LNCaP clone FGC (cell line): ENCODE measurements at regions not wholly inside any gene's neighbourhood (a gene's known extent, or its start where the extent isn't known, plus 50 kb on each side); places are given as distances from the start of the nearest gene placed in this dataset.

Experiments used
- DNase-seq: peaks from one replicate; pipeline ENCODE4 v3.0.0-alpha.2; 2011; ENCODE audit warnings: low read depth
- H3K4me3 ChIP-seq: 2 replicates; pipeline ENCODE4 v1.5.1; 2011; ENCODE audit warnings: mild to moderate bottlenecking, low read depth, low read length, control low read depth
- TF ChIP-seq, protein P1 (sequence below): IDR thresholded peaks from 2 replicates; pipeline ENCODE4 v1.5.1; 2012; ENCODE audit warnings: mild to moderate bottlenecking; ENCODE audit not compliant: control insufficient read depth, insufficient read depth; ENCODE audit errors: extremely low read depth

DNA sequence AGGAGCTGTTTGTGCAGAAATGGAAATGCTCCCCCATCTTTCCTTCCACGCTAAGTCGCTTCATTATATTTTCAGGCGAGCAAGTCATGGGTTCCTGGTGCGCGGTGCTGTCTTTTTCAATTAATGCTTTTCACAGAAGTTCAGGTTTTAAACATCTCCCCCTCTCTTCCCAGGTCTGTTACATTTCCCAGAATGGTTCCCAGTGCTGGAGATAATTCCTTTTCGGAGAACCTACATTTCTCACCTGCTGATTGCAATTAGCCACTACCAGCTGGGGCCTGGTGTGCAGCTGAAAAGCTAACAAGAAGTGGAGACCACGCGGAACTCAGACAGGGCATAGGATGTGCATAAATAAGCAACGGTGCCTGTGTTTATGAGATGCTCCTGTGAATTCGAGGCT lies 217.8 kb downstream of the MID1IP1 start:
- TF ChIP-seq, protein P1, sequence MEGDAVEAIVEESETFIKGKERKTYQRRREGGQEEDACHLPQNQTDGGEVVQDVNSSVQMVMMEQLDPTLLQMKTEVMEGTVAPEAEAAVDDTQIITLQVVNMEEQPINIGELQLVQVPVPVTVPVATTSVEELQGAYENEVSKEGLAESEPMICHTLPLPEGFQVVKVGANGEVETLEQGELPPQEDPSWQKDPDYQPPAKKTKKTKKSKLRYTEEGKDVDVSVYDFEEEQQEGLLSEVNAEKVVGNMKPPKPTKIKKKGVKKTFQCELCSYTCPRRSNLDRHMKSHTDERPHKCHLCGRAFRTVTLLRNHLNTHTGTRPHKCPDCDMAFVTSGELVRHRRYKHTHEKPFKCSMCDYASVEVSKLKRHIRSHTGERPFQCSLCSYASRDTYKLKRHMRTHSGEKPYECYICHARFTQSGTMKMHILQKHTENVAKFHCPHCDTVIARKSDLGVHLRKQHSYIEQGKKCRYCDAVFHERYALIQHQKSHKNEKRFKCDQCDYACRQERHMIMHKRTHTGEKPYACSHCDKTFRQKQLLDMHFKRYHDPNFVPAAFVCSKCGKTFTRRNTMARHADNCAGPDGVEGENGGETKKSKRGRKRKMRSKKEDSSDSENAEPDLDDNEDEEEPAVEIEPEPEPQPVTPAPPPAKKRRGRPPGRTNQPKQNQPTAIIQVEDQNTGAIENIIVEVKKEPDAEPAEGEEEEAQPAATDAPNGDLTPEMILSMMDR = no peak
- DNase-seq = no peak
- no peak overlapping the region for H3K4me3 ChIP-seq

DNA sequence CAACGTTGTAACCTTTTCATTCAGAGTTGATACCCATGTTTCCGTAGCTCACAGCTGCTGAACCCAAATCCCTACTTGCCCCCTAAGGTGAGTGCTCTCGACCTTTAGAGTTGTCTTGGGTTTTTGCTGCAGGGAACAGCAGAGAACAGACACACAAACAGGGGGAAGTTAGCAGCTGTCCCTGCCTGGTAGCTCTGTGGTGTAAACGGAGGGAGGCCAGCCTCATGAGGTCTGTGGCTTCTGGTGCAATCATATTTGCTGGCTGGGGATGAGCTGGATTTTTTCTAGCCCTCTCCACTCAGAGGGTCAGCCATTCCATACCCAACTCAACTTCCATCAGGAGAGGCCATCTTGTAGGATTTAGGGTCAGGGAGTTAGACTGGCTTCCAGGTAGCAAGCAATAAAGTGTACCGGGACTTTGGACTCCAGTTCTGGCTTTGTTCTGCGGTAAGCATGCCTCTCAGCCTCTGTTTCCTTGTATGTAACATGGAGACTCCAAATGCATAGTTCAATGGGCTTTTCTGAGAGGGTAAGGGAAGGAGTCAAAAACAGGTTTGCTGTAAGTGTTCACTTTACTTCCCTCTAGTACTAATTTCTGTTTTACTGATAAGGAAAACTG lies 218.9 kb downstream of the MID1IP1 start:
- TF ChIP-seq, protein P1 = no peak
- H3K4me3 ChIP-seq = no peak overlapping the region
- no peak for DNase-seq

DNA sequence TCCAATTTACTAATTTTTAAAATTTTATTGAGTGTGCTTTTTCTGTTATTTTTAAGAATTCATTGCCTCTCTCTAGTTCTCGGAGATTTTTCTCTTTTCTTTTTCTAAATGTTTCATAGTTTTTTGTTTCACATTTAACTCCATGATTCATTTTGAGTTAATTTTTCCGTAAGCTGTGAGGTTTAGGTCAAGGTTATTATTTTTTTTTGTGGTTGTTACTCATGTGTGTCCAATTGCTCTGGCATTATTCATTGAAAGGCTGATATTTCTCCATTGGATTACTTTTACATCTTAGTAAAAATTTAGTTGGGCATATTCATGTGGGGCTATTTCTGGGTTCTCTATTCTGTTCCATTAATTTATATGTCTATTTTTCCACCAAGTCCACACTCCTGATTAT lies 220.8 kb downstream of the MID1IP1 start:
- no peak for DNase-seq
- no peak overlapping the region for H3K4me3 ChIP-seq
- TF ChIP-seq, protein P1 = no peak

DNA sequence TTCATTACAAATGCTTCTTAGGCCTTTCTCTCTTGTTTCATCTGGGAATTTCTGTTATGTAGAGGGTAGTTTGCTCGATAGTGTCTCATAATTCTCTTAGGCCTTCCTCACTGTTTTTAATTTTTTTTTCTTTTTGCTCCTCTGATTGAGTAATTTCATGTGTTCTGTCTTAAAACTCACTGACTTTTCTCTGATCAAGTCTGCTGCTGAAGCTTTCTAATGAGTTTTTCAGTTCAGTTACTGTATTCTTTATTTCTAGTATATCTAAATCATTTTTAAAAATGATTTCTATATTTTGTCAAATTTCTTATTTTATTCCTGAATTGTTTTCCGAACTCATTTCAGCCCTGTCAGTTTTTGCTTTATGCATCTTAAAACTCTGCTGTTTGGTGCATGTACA lies 228.0 kb downstream of the MID1IP1 start:
- no peak for DNase-seq
- TF ChIP-seq, protein P1 = no peak
- no peak overlapping the region for H3K4me3 ChIP-seq

DNA sequence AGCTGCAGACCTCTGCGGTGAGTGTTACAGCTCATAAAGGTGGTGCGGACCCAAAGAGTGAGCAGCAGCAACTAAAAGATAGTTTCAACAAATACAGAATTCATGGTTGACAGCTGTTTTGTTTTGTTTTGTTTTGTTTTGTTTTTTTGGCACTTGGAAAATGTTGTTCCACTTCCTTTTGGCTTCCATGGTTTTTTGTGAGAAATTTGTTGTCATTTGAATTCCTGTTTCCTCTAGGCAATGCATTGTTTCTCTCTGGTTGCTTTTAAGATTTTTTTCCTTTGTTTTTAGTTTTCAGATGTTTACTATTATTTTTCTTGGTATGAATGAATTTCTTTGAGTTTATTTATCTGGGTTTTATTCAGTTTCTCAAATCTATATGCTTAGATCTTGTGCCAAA lies 229.4 kb downstream of the MID1IP1 start:
- H3K4me3 ChIP-seq = no peak overlapping the region
- no peak for DNase-seq
- TF ChIP-seq, protein P1 = no peak

DNA sequence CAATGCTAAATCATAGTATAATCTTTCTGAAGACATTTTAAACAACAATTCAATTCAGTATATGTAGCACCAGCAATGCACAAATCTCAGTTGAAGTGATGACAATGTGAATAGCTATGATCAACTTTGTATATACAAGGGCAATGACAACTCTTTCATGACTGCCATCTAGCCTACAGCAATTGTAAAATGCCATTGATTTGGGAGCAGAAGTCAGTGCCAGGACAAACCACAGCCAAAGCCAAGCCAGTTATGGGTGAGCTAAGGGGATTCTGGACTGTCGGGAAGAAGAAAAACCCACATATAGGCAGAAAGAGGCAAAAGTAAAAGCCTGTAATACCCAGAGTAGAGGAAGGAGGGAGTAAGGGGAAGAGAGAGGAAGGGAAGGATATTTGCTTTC lies 238.6 kb downstream of the MID1IP1 start:
- no peak for DNase-seq
- H3K4me3 ChIP-seq = no peak overlapping the region
- TF ChIP-seq, protein P1 = no peak

DNA sequence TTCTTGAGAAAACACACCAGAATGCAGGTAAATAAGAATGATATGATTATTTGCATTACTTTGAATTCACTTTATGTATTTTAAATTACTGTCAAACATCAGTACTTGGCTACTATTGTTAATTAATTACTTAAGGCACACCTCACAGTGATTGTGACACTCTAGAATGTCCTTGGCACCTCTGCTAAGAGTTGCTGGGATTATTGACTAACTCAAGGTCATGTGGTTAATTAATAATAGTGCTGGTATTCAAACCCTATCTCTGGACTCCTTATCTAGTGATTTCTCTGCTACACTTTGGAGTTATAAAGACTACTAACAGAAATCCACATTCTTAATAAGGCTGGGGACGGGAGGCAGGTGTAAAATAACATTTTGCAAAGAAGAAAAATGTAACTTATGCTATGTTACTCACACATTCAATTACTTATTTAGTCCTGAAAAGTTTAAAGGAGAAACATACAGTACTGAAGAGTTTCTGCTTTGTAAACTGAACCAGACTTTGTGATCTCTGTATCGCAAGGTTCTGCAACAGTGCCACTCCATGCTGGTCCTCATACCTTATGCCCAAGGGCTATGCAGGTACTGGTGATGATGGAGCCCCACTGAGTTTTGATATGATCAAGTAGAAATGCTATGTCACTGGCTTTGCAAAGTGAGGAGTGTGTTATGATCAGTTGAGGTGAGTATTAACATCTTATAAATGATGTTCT lies 242.7 kb downstream of the MID1IP1 start:
- no peak overlapping the region for H3K4me3 ChIP-seq
- TF ChIP-seq, protein P1 = no peak
- DNase-seq = no peak
